A172 (cell line): ENCODE measurements at regions not wholly inside any gene's neighbourhood (a gene's known extent, or its start where the extent isn't known, plus 50 kb on each side); places are given as distances from the start of the nearest gene placed in this dataset.

ENCODE experiments used
- DNase-seq: peaks from one replicate; pipeline ENCODE4 v3.0.0-alpha.2; 2015; ENCODE audit warnings: low spot score

DNA sequence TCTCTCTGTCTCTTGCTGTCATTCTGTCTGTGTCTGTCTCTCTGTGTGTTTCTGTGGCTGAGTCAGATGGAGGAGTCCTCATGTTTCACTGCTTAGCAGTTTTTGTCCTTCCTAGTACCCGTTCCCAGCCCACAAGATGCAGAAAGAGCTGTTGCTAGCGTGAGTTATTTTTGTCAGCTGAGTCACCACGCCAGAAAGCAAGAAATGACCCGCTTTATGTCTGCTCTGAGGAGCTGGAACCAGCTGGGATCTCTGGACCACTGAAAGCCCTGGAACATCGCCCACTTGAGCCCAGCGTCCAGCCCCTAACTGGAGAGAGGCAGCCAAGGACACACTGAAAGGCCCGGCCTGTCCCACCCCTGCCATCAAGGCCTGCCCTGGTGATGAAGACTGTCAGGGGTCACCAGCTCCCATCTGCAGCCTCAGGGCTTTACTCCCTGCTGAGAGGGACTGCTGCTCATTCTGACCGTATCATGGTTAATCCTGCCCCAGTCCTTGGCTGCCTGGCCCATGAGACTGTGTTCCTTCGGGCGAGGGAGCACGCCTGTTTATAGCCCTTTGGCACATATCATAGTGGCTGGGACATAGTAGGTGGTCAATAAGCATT lies 101.7 kb upstream of the TPM1 start:
- DNase-seq, result peak; percentile 90

DNA sequence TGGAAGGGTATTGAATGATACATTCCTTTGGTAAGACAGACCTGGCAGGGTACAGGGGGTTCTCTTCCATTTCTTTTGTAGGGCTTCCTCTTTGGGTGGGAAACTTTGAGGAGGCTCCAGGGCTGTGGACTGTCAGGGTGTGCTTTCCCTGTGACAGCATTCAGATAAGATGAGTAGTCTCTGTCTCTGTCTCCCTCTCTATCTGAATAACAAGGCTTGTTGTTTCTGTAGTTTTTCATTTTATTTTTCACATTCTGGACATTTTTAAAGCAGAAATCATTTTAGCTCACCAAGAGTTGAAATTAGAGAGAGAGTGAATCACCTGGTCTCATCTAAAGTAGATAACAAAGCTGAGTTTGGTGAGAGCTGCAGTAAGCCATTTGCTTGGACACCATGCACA lies 100.8 kb upstream of the TPM1 start:
- peak; percentile 19 for DNase-seq

DNA sequence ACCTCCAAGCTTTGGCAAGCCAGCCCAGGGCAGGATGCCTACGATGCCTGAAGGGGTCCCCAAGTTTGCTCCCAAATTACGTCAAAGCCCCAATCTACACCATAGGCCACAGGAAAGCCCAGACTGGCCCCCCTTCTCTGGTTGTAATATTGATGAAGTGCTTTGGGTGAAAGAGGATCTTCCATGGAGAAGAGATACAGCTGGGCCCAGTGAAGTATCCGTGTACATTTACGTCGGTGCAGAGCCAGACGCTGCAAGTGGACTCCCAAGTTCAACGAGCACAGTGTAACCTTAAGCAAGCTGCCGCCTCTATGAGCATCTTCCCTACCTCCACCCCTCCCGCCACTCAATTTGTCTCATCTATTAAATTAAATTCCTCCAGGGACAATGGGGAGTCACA lies 100.1 kb upstream of the TPM1 start:
- DNase-seq, result no peak

DNA sequence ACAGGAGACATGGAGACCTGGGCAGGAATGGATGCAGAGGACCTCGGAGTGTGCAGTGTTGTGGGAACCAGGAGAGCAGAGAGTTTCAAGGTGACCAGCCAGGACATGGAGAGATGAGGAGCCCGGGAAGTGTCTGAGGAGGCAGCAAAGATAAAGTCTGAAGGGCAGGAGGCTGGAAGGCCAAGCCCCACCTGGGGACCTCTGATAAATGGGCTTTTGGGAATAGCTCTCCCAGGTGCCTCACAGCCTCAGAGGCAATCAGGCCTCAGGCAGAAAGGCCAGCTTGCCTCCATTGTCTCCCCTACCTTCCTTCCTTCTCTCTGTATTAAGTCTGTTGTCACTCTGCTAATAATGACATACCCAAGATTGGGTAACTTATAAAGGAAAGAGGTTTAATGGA lies 97.5 kb upstream of the TPM1 start:
- DNase-seq, result no peak

DNA sequence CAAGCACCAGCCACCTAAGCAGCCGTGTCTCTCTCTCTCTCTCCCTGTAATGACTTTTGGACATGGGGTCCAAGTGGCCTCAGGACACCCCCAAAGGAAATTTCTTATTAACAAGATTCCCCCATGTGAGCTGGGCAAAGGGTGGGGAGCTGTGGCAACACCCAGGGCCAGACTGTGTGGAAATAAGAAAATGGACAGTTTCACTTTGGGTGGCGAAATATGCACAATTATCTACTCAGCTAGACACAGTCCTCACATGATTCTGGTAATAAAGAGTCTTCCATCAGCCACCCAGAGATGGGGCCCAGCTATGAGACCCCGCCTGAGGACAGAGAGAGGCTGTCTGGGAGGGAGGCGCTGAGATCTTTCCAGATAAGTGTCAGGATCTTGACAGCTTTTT lies 96.8 kb upstream of the TPM1 start:
- DNase-seq, result no peak

DNA sequence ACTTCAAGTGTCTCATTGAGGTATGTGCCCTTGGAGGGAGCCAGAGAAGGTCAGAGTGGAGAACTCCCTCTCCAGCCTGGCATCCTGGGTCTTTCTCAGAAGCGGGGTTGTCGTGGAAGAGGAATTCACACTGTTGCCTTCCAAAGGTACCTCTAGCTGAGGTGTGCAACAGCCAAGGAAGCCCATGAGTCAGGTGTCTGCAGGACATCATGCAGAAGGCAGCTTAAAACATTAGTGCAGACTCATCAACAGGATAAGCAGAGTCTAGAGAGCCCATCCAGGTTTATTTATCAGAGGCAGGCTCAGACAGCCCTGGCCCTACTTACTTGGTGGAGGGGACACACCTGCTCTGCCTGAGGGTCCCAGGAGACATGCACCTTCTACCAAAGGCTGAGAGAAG lies 95.6 kb upstream of the TPM1 start:
- DNase-seq, result no peak

DNA sequence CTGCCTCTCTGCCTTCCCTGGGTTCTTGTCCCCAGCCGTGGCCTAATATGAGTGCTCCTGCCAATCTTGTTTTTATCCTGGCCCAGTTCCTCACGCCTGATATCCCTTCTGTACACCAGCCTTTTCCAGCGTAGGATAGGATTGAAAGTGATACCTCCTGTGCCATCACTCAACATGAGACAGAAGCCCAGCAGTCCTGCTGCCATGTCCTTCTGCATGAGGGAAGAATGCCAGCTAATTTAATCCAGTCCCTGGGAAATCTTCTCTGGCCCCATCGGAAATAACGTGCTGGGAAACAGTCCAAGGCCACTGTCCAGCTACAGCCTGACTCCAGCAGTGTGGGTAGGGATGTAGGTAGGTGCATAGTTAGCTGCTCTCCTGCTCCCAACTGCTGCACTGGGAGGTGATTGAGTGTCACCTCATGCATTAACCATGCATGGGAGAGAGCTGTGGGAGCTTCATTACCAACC lies 92.0 kb upstream of the TPM1 start:
- no peak for DNase-seq

DNA sequence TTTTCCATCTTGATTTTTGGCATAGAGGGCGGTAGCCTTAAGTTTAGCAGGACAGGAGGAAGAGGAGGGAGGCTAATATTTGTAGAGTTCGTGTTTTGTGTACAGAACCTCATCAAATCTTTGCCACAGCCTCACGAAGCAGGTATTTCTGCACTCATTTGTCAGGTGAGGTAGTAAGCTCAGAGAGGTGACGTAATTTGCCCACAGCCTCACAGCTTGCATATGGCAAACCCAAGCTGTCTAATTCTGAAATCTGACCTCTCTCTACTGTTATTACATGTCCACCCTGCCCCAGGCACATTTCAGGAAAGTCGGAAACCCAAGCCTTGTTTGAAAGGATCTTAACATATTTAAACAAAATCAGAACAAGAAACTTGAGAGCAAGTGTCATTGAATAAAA lies 91.1 kb upstream of the TPM1 start:
- no peak for DNase-seq

DNA sequence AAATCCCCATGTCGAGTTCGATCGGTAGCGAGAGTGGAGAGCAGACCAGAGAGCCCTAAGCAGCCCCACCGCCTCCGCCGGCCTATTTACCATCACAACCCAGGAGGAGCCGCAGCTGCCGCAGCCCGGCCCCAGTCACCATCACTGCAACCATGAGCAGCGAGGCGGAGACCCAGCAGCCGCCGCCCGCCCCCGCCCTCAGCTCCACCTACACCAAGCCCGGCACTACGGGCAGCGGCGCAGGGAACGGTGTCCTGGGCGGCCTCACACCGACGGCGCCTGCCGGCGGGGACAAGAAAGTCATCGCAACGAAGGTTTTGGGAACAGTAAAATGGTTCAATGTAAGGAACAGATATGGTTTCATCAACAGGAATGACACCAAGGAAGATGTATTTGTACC lies 89.5 kb upstream of the TPM1 start:
- DNase-seq, result no peak

DNA sequence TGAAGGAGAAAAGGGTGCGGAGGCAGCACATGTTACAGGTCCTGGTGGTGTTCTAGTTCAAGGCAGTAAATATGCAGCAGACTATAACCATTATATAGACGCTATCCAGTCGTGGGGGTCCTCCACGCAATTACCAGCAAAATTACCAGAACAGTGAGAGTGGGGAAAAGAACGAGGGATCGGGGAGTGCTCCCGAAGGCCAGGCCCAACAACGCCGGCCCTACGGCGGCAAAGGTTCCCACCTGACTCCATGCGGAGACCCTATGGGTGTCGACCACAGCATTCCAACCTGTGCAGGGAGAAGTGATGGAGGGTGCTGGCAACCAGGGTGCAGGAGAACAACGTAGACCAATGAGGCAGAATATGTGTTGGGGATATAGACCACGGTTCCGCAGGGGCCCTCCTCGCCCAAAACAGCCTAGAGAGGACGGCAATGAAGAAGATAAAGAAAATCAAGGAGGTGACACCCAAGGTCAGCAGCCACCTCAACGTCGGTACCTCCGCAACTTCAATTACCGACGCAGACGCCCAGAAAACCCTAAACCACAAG lies 89.0 kb upstream of the TPM1 start:
- no peak for DNase-seq

DNA sequence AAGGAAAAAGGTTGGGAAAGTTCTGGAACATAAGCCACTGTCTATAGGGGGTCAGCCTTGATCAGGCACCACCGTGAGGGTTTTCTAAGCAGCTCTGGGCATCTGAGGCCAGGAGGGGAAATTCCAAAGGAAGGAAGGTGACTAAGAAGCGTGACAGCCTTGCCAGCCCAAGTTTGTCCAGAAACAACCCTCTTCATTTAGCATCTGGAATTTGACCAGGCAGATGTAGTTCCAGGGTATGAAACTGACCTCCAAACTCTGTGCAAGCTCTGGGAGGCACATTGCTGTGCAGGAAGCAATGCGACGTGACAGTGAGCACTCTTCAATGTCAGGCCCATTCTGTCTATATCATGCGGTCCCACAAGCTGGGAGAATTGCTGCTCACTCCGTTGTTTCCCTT lies 85.4 kb upstream of the TPM1 start:
- peak; percentile 63 for DNase-seq

DNA sequence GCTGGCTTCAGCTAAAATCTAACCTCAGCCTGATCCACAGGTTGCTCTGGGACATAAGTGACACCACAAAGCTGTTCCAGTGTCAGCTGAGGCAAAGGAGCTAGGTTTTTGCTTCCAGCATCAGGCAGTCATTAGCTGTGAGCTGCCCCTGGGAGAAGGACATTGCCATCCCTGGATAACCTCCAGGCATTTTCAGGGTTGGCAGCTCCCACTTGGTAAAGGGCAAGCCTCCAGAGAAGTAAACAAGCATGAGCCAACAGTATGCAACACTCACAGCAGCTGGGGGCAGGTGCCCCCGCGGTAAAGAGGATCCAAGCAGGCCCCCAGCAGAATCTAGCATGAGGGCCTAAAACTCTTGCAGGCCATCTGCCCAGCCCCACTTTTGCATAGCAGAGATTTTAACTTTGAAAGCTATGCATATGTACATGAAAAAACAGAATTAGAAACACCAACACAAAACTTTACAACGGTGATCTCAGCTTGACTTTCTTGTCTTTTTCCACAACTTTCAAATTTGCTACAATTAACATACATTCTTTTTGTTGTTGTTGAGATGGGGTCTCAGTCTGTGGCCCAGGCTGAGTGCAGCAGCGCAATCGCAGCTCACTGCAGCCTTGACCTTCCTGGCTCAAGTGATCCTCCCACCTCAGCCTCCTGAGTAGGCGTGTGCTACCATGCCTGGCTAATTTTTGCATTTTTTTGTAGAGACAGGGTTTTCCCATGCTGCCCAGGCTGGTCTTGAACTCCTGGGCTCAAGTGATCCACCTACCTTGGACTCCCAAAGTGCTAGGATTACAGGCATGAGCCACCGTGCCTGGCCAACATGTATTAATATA lies 83.8 kb upstream of the TPM1 start:
- no peak for DNase-seq

DNA sequence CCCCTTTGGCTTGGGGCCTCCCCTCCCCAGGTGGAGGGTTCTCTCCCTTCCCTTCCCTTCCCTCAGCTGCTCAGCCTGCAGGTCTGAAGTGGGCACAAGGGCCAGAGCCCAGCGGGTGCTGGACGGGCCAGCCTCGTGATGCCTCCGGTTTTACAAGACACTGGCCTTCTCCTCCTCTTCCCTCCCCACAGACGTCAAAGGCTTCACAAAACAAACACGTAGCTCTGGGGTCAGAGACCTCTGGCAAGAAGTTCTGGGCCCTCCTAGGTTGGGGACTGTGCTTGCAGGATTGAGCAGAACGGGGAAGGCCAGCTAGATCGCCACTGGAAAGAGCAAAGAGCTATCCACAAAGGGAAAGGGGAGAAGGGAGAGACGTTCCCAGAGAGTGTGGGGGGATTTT lies 81.4 kb upstream of the TPM1 start:
- DNase-seq, result no peak

DNA sequence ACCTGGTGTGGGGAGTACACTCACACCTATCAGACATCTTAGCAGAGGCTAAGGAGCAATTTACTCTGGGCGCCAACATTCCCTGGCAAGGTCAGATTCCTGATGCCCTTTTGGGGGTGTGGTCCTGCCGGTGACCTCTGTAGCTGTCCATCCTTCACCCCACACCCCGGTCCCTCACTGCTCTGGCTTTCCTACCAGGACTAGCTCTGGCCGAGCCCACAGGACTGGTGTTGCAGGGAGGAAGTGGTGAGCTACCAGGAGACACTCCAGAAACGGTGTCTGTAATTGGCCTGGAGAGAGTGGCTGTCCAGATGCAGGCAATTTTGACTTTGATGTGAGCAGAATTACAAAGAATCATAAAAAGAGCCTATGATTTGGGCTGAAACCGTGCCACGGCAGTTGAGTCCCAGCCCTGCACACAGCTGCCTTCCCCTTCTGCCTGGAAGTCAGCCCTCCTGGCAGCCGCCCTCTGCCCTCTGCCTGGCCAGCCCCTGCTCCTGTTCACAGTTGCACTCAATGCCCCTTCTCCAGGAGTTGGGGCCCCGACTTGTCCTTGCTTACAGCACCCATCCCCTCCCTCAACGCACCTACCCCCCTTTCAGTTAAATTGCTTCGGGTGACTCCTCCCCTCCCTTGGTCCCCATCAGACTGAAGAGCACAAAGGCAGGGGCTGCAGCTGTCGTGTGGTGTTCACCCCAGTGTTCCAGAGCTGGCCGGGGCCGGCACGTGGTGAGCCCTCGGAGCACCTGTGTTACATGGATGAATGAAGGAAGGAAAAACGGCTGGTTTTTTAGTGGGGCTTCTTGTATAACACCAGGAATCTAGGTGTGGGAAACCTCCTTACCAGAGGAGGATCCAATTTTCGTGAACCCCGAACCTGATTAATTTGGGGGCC lies 80.2 kb upstream of the TPM1 start:
- DNase-seq, result no peak

DNA sequence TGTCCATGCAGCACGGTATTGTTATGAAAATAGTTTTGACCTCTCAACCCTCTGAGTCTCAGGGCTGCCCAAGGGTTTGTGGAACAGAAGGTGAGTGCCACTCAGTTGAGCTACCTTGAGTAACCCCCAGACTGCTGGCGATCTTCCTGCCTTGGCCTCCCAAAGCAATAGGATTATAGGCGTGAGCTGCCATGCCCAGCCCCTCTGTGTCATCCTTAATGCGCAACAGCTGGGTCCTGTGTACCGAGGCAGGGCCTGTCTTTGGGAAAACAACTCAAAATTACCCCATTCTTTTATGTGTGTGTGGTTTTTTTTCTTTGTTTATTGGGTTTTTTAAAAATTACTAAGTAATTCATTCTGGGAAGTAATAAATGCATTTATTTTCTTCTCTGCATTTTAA lies 78.3 kb upstream of the TPM1 start:
- DNase-seq, result no peak

DNA sequence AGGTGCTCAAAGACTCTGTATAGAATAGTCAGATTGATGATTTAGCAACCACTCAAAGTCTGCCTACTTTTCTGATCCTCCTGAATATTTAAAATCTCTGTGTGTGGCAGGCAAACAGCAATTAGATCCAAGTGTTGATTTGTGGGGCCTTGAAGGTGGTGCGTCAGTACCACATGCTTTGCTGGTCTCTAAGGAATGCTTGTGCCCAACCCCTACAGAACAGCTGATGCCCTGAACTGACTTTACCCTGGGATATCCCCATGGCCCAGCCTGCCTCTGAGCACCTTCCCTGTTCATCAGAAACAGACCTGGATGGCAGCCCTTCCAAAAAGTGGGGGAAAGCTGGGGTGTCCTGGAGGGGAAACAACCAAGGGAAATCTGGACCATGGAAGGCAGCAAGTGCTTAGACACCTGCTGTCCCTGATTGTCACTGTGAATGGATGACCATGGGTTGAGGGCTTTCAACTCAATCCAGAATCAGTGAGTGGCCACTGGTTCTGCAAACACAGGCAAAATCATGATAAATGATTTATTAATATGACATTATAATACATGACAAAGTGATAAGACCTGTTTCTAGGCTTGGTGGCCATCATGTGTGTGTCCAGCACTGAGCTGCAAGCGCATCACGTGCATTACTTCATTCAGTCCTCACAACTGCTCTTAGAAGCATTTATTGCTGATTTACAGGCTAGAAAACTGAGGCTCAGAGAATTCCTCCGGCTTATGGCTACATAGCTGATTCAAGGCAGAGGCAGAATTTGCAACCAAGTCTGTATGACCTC lies 76.1 kb upstream of the TPM1 start:
- DNase-seq, result no peak

DNA sequence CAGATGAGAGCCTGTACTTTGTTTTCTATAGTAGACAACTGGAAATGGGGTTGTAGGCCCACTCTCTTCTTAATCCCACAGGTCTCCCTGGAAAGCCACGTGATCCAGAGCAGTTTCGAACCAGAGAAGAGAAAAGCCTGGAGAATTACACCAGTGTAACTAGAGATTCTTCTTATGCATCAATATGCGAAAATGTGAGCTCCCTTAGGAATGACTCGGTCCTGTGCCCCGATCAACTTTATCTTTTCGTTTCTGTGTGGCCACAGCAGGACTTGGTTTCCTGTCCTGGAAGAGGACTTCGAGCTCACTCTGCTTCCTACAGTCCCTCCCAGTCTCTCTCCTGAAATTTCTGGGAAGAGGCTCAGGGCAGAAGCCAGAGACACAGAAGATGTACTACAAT lies 73.8 kb upstream of the TPM1 start:
- DNase-seq, result no peak

DNA sequence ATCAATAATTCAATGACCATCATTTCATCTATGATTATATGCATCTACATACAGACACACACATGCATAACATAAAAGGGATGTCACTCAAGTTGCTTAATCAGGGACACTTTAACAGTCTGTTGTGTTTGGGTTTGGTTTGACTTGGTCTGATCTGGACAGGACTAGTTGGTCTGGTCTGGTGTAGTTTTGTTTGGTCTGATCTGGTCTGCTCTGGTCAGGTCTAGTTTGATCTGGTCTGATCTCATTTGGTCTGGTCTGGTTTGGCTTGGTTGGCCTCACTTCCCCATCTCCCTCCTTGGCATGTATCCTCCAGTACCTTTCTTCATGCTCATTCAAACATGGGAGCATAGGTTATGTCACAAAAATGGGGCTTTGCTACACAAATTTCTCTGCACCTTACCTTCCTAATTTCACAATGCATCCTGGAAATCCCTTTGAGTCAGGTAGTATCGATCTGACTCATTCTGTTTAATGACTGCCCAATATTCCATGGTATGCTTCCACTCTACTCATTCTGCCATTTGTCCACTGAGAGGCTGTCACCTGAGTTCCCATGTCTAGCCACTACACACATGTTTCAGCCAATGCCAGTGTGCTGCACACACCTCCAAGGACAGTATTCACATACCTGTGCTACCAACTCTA lies 73.0 kb upstream of the TPM1 start:
- no peak for DNase-seq

DNA sequence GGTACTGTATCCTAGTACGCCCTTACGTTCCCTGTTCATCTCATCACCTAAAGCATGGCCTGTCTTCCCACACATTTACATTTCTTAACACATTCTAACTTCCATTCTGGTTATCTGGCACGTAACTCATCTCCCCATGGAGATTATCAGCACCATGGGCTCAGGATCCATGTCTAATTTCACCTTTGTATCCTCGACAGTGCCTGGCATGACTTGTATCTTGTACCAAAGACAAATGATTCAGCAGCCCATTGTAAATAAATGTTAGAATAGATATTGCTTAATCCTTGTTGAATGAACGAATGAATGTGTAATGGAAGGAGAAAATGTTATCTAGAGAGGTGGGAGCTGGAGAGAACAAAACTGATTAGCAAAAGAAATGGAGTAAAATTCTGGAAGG lies 69.7 kb upstream of the TPM1 start:
- no peak for DNase-seq

DNA sequence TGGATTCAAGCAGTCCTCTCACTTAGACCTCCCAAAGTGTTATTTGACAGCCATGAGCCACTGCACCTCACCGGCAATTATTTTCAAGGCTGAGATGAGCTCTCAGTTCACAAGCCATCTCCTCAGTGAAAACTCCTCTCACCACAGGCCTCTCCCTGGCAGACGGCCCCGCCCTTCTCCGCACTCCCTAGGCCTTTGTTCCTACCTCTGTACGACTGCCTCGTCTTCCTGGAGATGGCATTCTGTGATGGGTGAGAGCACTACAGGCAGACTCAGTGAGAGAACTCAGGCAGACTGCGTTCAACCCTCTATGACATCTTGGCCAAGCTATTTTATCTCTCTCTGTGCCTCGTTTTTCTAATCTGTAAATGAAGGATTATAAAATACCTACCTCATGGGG lies 67.0 kb upstream of the TPM1 start:
- DNase-seq, result peak; percentile 63

DNA sequence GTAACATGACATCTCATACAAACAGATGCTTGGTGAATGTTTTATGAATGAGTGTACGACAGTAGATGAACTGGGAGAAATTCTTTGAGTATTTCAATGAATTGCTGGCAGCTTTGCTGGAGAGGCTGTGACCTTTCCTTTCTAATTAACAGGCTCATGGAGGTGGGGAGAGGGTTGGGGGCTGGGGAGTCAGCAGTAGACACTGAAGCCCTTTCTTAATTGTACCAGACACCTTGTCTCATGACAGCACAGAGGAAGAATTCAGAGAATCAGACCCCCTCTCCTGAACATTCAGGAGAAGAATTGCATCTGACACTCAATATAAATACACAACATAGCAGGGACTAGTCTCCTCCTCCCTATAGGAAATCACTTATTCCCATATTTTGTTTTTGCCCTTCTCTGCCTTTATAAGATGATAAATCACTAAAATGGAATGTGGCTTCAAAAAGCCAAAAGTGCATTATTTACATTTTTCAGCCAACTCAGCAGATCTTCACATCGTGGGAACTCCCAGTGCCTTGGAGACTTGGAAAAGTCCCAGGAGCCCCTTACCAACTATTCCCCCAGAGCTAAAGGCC lies 66.2 kb upstream of the TPM1 start:
- DNase-seq, result peak; percentile 88
